ENCODE measurements at regions not wholly inside any gene's neighbourhood (a gene's known extent, or its start where the extent isn't known, plus 50 kb on each side); places are given as distances from the start of the nearest gene placed in this dataset.

DNA sequence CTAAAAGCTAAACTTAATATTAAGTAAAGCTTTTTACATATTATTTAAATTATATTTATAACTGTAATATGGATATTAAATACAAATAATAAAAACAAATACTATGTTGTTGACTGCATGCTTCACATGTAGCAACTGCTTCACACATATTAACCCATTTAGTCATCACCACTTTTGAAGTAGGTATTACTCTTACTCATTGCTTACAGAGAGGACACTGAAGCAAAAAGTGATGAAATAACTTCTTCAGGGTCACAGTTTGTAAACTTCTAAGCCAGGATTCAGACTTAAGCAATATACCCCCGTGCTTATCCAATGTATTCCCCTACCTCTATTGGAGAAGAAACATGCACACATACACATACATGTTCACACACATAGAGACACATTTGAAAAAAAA, 166.6 kb downstream of the DKK2 start:
- TF ChIP-seq, protein P1, sequence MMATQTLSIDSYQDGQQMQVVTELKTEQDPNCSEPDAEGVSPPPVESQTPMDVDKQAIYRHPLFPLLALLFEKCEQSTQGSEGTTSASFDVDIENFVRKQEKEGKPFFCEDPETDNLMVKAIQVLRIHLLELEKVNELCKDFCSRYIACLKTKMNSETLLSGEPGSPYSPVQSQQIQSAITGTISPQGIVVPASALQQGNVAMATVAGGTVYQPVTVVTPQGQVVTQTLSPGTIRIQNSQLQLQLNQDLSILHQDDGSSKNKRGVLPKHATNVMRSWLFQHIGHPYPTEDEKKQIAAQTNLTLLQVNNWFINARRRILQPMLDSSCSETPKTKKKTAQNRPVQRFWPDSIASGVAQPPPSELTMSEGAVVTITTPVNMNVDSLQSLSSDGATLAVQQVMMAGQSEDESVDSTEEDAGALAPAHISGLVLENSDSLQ (IDR thresholded peaks at IDR 0.05), result no peak
- TF ChIP-seq CTBP1 (IDR thresholded peaks at IDR 0.05; ENCODE audit: borderline replicate concordance) (no peak), HDGF (IDR thresholded peaks at IDR 0.05; ENCODE audit: borderline replicate concordance) (no peak), ELF4 (IDR thresholded peaks at IDR 0.05) (no peak), FOXK2 (IDR thresholded peaks at IDR 0.05) (no peak), NFRKB (IDR thresholded peaks at IDR 0.05) (no peak), SP1 (IDR thresholded peaks at IDR 0.05) (no peak), BHLHE40 (IDR thresholded peaks at IDR 0.05; ENCODE audit: borderline replicate concordance) (no peak), SUZ12 (IDR thresholded peaks at IDR 0.05) (no peak), ARNT (IDR thresholded peaks at IDR 0.05) (no peak), FOXA1 (IDR thresholded peaks at IDR 0.05) (no peak), FOXM1 (IDR thresholded peaks at IDR 0.05; ENCODE audit: borderline replicate concordance) (no peak), LEF1 (IDR thresholded peaks at IDR 0.05; ENCODE audit: borderline replicate concordance) (no peak), TARDBP (IDR thresholded peaks at IDR 0.05) (no peak), ZNF384 (IDR thresholded peaks at IDR 0.05) (no peak), L3MBTL2 (conservative IDR thresholded peaks at IDR 0.05) (no peak)
- POLR2A ChIA-PET, result no interaction called here
- CTCF ChIA-PET, result interaction anchor here (0.7 kb wide), 1 partner anchor 190 kb away, joined by 6 read pairs; no protein-coding TSS in a partner anchor
- no peak for DNase-seq (ENCODE audit: extremely low spot score)

DNA sequence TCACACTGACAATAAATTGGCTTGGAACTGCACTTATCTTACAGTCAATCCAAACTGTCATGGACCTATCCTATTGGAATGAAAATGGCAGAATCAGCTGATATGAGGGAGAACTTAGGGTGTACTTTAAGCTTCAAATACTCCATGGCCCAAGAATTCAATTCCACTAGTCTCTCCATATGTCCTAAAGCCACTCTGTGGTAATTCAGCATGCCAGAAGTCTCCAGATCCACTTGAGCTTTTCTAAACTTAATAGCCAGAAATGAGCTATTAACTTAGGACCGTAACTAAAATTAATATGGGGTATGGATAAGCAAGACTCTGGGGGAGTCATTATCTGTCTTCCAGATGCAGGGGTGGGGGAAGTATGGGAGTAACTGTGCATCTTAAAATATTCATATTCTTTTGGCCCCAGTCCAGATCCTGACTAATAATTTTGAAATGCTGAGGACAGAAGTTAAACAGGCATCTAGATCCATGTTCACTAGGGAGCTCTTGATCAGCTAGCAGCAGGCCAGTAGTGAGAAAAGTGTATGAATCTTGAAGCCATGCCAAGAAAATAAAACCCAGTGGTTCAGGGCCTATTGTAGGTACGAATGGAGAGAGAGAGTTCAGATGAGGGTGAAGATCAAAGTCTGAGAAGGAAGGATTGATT, 167.6 kb downstream of the DKK2 start:
- TF ChIP-seq SP1 (IDR thresholded peaks at IDR 0.05), result no peak
- TF ChIP-seq SUZ12 (IDR thresholded peaks at IDR 0.05), result no peak
- TF ChIP-seq ZNF384 (IDR thresholded peaks at IDR 0.05), result no peak
- TF ChIP-seq L3MBTL2 (conservative IDR thresholded peaks at IDR 0.05), result no peak
- no peak for TF ChIP-seq FOXA1 (IDR thresholded peaks at IDR 0.05)
- TF ChIP-seq CTBP1 (IDR thresholded peaks at IDR 0.05; ENCODE audit: borderline replicate concordance), result no peak
- TF ChIP-seq, protein P1 (IDR thresholded peaks at IDR 0.05), result no peak
- TF ChIP-seq LEF1 (IDR thresholded peaks at IDR 0.05; ENCODE audit: borderline replicate concordance), result no peak
- TF ChIP-seq HDGF (IDR thresholded peaks at IDR 0.05; ENCODE audit: borderline replicate concordance), result no peak
- no peak for TF ChIP-seq NFRKB (IDR thresholded peaks at IDR 0.05)
- no peak for TF ChIP-seq ARNT (IDR thresholded peaks at IDR 0.05)
- TF ChIP-seq ELF4 (IDR thresholded peaks at IDR 0.05), result no peak
- no peak for TF ChIP-seq BHLHE40 (IDR thresholded peaks at IDR 0.05; ENCODE audit: borderline replicate concordance)
- TF ChIP-seq FOXM1 (IDR thresholded peaks at IDR 0.05; ENCODE audit: borderline replicate concordance), result no peak
- no peak for TF ChIP-seq FOXK2 (IDR thresholded peaks at IDR 0.05)
- no peak for TF ChIP-seq TARDBP (IDR thresholded peaks at IDR 0.05)
- ChIA-PET POLR2A (no interaction called here), CTCF (no interaction called here)
- DNase-seq (ENCODE audit: extremely low spot score), result no peak

DNA sequence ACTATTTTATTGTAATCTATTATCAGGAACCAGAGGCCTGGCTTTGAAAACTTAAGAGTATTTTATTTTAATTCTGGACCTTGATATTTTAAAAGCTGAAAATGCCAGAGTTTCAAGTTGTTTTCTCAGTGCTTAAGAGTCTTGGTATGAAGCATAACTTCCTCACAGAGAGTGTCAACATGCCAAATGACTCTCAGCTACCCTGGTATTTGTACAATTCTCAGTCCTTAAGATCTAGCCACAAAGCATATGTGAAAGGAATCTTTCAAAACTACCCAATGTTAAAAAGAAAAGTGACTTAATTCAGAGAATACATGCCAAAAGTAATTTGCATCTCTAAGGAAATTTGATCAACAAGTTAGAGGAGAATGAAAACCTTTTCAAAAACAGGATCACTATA, 171.9 kb downstream of the DKK2 start:
- CTCF ChIA-PET, result no interaction called here
- POLR2A ChIA-PET, result no interaction called here
- TF ChIP-seq ARNT (IDR thresholded peaks at IDR 0.05), result no peak
- TF ChIP-seq LEF1 (IDR thresholded peaks at IDR 0.05; ENCODE audit: borderline replicate concordance), result no peak
- TF ChIP-seq HDGF (IDR thresholded peaks at IDR 0.05; ENCODE audit: borderline replicate concordance), result no peak
- TF ChIP-seq NFRKB (IDR thresholded peaks at IDR 0.05), result no peak
- no peak for TF ChIP-seq BHLHE40 (IDR thresholded peaks at IDR 0.05; ENCODE audit: borderline replicate concordance)
- TF ChIP-seq FOXK2 (IDR thresholded peaks at IDR 0.05), result no peak
- TF ChIP-seq, protein P1 (IDR thresholded peaks at IDR 0.05), result no peak
- TF ChIP-seq ELF4 (IDR thresholded peaks at IDR 0.05), result no peak
- TF ChIP-seq SP1 (IDR thresholded peaks at IDR 0.05), result no peak
- TF ChIP-seq CTBP1 (IDR thresholded peaks at IDR 0.05; ENCODE audit: borderline replicate concordance), result no peak
- TF ChIP-seq L3MBTL2 (conservative IDR thresholded peaks at IDR 0.05), result no peak
- TF ChIP-seq TARDBP (IDR thresholded peaks at IDR 0.05), result no peak
- no peak for TF ChIP-seq FOXA1 (IDR thresholded peaks at IDR 0.05)
- TF ChIP-seq FOXM1 (IDR thresholded peaks at IDR 0.05; ENCODE audit: borderline replicate concordance), result no peak
- no peak for TF ChIP-seq SUZ12 (IDR thresholded peaks at IDR 0.05)
- TF ChIP-seq ZNF384 (IDR thresholded peaks at IDR 0.05), result no peak
- no peak for DNase-seq (ENCODE audit: extremely low spot score)

DNA sequence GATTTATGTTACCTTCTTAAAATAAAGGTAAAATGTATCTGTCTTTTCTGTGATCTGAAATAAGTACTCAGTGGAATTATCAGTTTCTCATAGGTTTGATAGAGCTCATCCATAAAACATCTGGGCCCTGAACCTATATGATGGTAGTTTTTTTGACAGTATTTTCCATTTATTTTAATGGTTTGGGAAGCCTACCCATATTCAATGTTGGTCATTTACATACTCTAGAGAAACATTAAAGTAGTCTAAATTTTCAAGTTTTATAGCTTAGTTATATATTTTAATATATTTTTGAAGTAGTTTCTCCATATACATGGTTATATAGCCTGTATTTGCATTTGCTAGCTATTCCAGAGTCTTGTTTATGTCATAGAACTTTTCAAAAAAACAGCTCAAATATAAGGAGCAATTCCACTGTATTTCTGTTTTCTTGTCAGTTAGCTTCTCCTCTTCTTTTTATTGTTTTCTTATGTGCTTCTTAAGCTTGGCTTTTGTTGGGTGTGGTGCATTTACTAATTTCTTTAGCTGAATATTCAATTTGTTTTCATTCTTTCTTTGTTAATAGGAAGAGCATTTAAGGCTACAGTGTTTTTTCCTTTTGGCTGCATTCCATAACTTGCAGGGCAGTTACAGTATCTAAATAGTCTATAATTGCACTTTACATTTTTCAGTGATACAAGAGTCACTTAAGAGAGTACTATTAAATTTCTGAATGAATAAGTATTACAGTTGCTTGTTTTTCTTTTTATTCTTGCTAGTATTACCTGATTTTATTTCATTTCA, 181.4 kb downstream of the DKK2 start:
- no peak for DNase-seq (ENCODE audit: extremely low spot score)
- POLR2A ChIA-PET, result no interaction called here
- CTCF ChIA-PET, result no interaction called here
- TF ChIP-seq NFRKB (IDR thresholded peaks at IDR 0.05) (no peak), LEF1 (IDR thresholded peaks at IDR 0.05; ENCODE audit: borderline replicate concordance) (no peak), CTBP1 (IDR thresholded peaks at IDR 0.05; ENCODE audit: borderline replicate concordance) (no peak), ZNF384 (IDR thresholded peaks at IDR 0.05) (no peak), BHLHE40 (IDR thresholded peaks at IDR 0.05; ENCODE audit: borderline replicate concordance) (no peak), TARDBP (IDR thresholded peaks at IDR 0.05) (no peak), ARNT (IDR thresholded peaks at IDR 0.05) (no peak), FOXK2 (IDR thresholded peaks at IDR 0.05) (no peak), SUZ12 (IDR thresholded peaks at IDR 0.05) (no peak), SP1 (IDR thresholded peaks at IDR 0.05) (no peak), HDGF (IDR thresholded peaks at IDR 0.05; ENCODE audit: borderline replicate concordance) (no peak), FOXA1 (IDR thresholded peaks at IDR 0.05) (no peak), L3MBTL2 (conservative IDR thresholded peaks at IDR 0.05) (no peak), FOXM1 (IDR thresholded peaks at IDR 0.05; ENCODE audit: borderline replicate concordance) (no peak)

DNA sequence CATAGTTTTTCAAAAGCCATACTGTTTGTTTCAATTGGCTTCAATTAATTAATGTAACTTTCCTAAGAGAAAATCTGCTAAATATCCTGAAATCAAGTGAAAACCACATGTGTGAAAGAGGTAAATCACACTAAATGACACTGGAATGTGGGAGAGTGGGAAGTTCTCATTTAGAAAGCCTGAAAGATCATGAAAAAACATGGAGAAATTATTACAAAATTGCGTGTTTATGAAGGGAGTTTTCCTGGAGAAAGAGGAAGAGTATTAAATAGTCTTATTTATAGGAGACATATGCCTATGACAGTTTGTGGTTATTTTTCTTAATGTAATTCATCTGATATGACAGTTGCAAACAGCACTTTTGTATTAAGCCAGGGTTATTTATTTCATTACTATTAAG, 183.7 kb downstream of the DKK2 start:
- POLR2A ChIA-PET, result no interaction called here

More for the DNA sequence above, 183.7 kb downstream of the DKK2 start:
- TF ChIP-seq FOXK2 (IDR thresholded peaks at IDR 0.05), result no peak
- TF ChIP-seq SUZ12 (IDR thresholded peaks at IDR 0.05), result no peak
- no peak for TF ChIP-seq CTBP1 (IDR thresholded peaks at IDR 0.05; ENCODE audit: borderline replicate concordance)
- TF ChIP-seq, protein P1 (IDR thresholded peaks at IDR 0.05), result no peak
- no peak for TF ChIP-seq ELF4 (IDR thresholded peaks at IDR 0.05)
- no peak for TF ChIP-seq ZNF384 (IDR thresholded peaks at IDR 0.05)
- TF ChIP-seq TARDBP (IDR thresholded peaks at IDR 0.05), result no peak
- TF ChIP-seq HDGF (IDR thresholded peaks at IDR 0.05; ENCODE audit: borderline replicate concordance), result no peak
- TF ChIP-seq LEF1 (IDR thresholded peaks at IDR 0.05; ENCODE audit: borderline replicate concordance), result no peak
- no peak for TF ChIP-seq L3MBTL2 (conservative IDR thresholded peaks at IDR 0.05)
- TF ChIP-seq FOXM1 (IDR thresholded peaks at IDR 0.05; ENCODE audit: borderline replicate concordance), result no peak
- CTCF ChIA-PET, result no interaction called here
- DNase-seq (ENCODE audit: extremely low spot score), result no peak
